Gastrocnemius medialis (tissue), 4 donors: ENCODE measurements at regions not wholly inside any gene's neighbourhood (a gene's known extent, or its start where the extent isn't known, plus 50 kb on each side); places are given as distances from the start of the nearest gene placed in this dataset.
"Not testable (repeated sequence)": the region's sequence is repeated elsewhere in the genome, so short reads cannot be mapped to it uniquely, and the experiment has no call there.

ENCODE experiments used
- CTCF ChIP-seq, 5 experiments: fragments of 450-650 bp in 3 of 5; fragments of 200-600 bp in 2 of 5; sonication (generic) in 2 of 5; IDR thresholded peaks in 4 of 5; conservative IDR thresholded peaks in 1 of 5; 1 replicate in 4 of 5; 2 replicates in 1 of 5; pipeline ENCODE4 v1.5.1; 2016 to 2019; ENCODE audit warnings: antibody characterized with exemption in 5 of 5, mild to moderate bottlenecking in 3 of 5, moderate library complexity in 3 of 5
- POLR2A ChIP-seq, 2 donors: fragments of 450-650 bp; IDR thresholded peaks; one replicate each; pipeline ENCODE4 v1.6.1; 2017; ENCODE audit warnings: antibody characterized with exemption in 2 of 2, mild to moderate bottlenecking in 2 of 2, moderate library complexity in 2 of 2

DNA sequence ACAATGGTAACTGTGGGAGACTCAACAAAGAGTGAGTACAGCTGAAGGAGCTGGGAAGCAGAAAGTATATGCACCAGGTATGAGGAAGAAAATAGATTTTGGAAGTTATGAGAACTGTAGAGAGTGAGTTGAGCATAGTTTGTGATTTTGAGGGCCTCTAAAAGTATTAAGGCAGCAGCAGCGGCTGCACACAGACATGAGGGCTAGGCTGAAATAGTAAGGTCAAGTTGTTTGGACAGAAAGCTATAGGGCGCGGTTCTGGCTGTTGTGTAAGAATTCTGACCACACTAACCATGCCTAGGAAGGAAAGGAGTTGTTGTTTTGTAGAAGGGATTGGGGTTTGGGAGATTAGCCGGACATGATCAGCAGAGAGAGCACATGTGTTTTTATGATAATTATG is 154.1 kb upstream of the SNX2 start:
- TF ChIP-seq CTCF (IDR thresholded peaks at IDR 0.05 in 4 of 5, conservative IDR thresholded peaks at IDR 0.05 in 1 of 5); POLR2A (IDR thresholded peaks at IDR 0.05): not testable (repeated sequence)
